GM12874 (cell line): ENCODE measurements at regions not wholly inside any gene's neighbourhood (a gene's known extent, or its start where the extent isn't known, plus 50 kb on each side); places are given as distances from the start of the nearest gene placed in this dataset.

Source experiments
- TF ChIP-seq, protein P1 (sequence below): IDR thresholded peaks from 2 replicates; pipeline ENCODE4 v1.5.1; 2011; ENCODE audit warnings: low read depth, mild to moderate bottlenecking, control low read depth, low read length, moderate library complexity; ENCODE audit not compliant: insufficient read depth

DNA sequence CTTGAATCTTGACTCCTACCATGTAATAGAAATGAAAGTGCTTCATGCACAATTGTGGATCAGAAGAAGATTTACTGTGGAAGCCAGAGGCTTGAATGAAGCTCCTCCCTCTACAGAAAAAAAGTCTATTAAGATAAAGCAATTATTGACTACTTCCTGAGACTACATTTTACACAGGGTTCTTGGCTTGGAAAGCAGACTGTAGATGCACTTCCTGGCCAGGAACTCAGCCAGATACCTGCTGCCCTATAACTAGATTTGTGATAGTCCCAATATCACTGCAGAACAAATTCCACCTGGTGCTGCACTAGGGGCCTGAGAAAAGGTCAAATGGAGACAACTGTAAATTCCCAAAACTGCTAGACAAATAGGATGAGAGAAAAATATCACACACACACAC is 96.8 kb upstream of the GUCA2B start:
- TF ChIP-seq, protein P1, sequence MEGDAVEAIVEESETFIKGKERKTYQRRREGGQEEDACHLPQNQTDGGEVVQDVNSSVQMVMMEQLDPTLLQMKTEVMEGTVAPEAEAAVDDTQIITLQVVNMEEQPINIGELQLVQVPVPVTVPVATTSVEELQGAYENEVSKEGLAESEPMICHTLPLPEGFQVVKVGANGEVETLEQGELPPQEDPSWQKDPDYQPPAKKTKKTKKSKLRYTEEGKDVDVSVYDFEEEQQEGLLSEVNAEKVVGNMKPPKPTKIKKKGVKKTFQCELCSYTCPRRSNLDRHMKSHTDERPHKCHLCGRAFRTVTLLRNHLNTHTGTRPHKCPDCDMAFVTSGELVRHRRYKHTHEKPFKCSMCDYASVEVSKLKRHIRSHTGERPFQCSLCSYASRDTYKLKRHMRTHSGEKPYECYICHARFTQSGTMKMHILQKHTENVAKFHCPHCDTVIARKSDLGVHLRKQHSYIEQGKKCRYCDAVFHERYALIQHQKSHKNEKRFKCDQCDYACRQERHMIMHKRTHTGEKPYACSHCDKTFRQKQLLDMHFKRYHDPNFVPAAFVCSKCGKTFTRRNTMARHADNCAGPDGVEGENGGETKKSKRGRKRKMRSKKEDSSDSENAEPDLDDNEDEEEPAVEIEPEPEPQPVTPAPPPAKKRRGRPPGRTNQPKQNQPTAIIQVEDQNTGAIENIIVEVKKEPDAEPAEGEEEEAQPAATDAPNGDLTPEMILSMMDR: no peak

DNA sequence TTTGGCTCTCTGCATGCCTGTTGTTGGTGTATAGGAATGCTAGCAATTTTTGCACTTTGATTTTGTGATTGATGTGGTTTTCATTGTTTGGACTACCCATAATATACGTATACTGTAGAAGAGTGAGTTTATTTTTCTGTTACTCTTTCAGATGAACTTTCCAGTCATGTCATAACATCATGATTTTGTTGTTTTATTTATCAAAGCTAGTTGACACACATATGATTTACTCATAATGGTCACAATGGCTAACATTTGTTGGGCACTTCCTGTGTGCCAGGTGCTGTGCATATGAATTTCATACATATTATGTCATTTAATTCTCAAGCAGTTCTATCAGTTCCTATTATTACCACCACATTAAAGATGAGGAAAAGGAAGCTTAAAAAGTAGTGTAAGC is 98.1 kb upstream of the GUCA2B start:
- TF ChIP-seq, protein P1: no peak

GRCh38 chr1:42052072-42052699 is 101.0 kb upstream of the GUCA2B start:
- TF ChIP-seq, protein P1: no peak

DNA sequence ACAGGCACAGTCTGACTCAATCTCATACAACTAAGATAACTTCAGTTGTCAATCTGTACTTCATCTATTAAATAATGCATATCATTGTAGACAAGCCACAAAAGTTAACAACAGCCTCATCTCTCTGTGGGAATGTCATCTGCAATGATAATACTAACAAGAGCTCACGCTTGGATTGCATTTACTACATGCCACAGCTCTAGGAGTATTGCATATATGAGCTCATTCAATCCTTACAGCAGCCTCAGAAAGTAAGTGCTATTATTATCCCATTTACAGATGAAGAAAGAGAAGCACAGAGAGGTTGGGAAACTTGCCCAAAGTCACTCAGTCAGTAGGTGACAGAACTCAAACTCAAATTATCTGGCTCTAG is 105.7 kb upstream of the GUCA2B start:
- TF ChIP-seq, protein P1: no peak

DNA sequence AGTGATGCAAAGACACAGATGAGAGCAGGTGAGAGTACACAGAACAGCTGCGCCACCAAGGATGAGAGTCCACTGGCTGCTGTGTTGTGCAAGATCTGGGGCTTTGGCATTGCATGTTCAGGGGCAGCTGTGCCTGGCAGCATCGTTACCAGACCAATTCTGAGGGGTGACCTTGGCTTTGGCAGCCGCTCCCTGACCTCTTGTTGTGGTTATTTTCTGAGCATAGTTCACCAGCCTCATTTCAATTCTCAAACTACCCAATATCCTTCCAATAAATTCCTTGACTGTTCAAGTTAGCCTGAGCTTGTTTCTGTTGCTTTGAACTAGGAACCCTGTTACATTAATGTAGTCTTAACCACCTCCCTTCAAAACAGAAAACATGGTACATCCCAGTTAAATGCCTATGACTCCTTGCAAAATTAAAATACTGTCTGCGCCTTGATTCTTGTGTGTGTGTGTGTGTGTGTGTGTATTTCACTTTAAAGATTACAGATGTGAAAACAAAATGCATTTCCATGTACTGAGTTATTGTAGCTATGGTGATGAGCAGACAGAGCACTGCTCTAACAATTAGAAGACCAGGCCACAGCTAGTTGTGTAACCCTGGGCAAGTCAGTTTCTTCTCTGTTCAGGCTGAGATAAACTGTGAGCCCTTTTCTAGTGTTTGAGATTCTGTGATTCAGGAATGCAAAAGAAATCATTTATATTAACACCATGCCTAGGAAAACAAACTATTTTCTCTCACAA is 106.3 kb upstream of the GUCA2B start:
- TF ChIP-seq, protein P1: no peak

DNA sequence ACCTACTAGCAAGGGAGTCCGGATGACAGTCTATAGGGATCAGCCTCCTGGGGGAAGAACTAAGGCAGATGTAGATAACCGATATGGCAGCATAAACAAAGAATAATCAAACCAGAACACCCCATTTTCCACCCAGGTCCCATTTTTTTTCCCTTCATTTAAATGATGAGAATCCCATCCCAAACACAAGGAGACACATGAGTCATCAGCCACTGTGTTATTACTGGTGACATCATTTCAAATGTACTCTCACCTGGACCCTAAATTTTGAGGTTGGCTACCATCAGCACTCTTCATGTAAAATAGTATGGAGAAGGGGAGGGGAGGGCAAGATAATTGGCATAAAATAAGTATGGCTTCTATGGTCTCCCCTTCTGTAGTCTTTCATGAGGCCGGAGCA is 108.9 kb upstream of the GUCA2B start:
- TF ChIP-seq, protein P1: no peak

DNA sequence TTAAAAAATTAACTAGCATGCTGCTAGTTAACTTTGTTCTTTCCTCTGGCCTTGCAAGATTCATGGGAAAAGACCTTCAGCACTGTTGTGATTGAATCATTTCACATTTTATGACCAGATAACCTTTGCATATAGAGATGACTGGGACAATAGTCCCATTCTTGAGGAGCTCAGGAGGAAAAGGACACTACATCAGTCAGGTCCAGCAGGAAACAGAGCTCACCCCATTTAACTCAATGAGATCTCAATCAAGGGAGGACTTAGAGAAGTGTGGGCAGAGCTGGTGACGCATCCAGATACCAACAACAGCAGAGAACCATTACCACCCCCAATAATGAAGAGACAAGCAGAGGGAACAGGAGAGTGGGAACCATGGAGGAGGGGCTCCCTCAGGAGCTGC is 109.4 kb upstream of the GUCA2B start:
- TF ChIP-seq, protein P1: no peak
